SK-N-SH (cell line): ENCODE measurements at regions not wholly inside any gene's neighbourhood (a gene's known extent, or its start where the extent isn't known, plus 50 kb on each side); places are given as distances from the start of the nearest gene placed in this dataset.

Source experiments
- CHD2 ChIP-seq: fragments of 150-350 bp; IDR thresholded peaks from 2 replicates; pipeline ENCODE4 v1.6.1; 2018; ENCODE audit warnings: low read length; ENCODE audit not compliant: partially characterized antibody
- MAX ChIP-seq: IDR thresholded peaks from 2 replicates; pipeline ENCODE4 v1.4.0; 2012; ENCODE audit warnings: low read depth
- TF ChIP-seq, protein P1 (sequence below): IDR thresholded peaks from 2 replicates; pipeline ENCODE4 v1.6.1; 2012; ENCODE audit warnings: mild to moderate bottlenecking, low read depth, low read length, moderate library complexity

DNA sequence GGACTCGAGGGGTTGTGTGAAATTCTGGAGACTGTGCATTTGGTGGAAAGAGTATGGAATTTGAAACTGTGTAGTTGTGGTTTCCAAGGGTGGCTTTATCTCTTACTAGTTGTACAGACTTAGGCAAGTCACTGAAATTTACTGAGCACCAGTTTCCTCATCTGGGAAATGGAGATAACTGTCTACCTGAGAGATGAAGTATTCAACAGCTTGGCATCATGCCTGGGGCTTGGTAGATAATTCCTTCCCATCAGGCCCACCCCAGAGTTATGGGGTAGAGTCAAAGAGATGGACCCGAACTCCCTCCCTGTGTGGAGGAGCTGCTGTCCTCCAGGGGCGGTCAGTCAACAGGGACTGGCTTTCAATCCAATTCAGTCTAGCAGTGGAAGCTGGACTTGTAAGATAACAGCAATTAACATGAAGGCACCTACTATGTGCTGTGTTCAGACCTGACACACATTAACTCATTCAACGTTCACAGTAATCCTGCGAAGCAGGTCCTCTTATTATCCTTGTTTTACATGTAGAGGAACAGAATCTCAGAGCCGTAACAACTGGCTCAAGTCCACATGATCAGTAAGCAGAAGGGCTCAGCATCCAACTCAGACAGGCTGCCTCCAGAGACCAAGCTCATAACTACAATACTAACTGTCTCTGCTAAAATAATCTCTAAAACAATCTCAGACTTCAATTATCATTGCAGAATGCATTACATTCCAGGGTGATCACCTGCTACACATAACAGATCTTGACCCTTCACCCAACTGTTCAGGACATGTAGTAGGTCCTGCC lies 432.1 kb downstream of the LPIN1 start:
- TF ChIP-seq, protein P1, sequence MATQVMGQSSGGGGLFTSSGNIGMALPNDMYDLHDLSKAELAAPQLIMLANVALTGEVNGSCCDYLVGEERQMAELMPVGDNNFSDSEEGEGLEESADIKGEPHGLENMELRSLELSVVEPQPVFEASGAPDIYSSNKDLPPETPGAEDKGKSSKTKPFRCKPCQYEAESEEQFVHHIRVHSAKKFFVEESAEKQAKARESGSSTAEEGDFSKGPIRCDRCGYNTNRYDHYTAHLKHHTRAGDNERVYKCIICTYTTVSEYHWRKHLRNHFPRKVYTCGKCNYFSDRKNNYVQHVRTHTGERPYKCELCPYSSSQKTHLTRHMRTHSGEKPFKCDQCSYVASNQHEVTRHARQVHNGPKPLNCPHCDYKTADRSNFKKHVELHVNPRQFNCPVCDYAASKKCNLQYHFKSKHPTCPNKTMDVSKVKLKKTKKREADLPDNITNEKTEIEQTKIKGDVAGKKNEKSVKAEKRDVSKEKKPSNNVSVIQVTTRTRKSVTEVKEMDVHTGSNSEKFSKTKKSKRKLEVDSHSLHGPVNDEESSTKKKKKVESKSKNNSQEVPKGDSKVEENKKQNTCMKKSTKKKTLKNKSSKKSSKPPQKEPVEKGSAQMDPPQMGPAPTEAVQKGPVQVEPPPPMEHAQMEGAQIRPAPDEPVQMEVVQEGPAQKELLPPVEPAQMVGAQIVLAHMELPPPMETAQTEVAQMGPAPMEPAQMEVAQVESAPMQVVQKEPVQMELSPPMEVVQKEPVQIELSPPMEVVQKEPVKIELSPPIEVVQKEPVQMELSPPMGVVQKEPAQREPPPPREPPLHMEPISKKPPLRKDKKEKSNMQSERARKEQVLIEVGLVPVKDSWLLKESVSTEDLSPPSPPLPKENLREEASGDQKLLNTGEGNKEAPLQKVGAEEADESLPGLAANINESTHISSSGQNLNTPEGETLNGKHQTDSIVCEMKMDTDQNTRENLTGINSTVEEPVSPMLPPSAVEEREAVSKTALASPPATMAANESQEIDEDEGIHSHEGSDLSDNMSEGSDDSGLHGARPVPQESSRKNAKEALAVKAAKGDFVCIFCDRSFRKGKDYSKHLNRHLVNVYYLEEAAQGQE = no peak
- TF ChIP-seq CHD2 (no peak), MAX (no peak)
